Middle frontal gyrus (tissue), 1 donor: ENCODE measurements at regions not wholly inside any gene's neighbourhood (a gene's known extent, or its start where the extent isn't known, plus 50 kb on each side); places are given as distances from the start of the nearest gene placed in this dataset.
"Not testable (repeated sequence)": the region's sequence is repeated elsewhere in the genome, so short reads cannot be mapped to it uniquely, and the experiment has no call there.

Experiments used
- DNase-seq: peaks from one replicate; pipeline ENCODE4 v3.0.0-alpha.2; 2015; ENCODE audit warnings: low spot score; ENCODE audit errors: extremely low spot score

GRCh38 chr4:173647902-173648301 is 117.9 kb upstream of the HAND2 start:
- DNase-seq = no peak

DNA sequence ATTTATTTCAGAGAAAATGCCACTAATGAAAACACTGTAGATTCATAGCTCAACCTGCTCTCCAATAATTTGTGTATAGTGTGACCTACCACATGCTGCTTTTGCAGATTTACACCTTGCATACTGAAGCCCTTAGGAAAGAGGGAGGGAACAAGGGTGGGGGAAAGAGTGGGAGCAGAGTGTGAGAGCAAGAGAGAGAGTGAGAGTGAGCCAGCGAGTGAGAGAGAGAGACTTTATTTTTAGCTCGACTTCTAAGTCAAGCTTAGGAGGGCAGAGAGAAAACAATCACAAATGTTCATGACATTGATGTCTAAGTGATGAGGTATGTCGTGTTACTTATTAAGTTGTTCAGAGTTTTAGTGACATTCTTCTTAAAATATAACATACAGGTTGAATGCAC is 112.5 kb upstream of the HAND2 start:
- no peak for DNase-seq

GRCh38 chr4:173635395-173635794 is 105.4 kb upstream of the HAND2 start:
- no peak for DNase-seq

DNA sequence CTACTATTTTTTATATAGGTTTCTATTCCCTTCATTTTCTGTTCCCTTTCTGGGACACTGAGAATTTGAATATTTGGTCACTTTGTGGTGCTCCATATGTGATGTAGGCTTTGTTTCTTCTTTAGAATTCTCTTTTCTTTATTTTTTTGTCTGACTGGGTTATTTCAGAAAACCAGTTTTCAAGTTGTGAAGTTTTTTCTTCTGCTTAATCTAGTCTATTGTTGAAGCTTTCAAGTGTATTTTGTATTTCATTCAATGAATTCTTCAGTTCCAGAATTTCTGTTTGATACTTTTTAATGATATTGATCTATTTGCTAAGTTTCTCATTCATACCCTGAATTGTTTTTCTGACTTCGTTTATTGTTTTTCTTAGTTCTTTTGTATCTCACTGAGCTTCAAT is 96.2 kb upstream of the HAND2 start:
- DNase-seq = no peak

GRCh38 chr4:173618648-173619047 is 88.6 kb upstream of the HAND2 start:
- not testable (repeated sequence) for DNase-seq

DNA sequence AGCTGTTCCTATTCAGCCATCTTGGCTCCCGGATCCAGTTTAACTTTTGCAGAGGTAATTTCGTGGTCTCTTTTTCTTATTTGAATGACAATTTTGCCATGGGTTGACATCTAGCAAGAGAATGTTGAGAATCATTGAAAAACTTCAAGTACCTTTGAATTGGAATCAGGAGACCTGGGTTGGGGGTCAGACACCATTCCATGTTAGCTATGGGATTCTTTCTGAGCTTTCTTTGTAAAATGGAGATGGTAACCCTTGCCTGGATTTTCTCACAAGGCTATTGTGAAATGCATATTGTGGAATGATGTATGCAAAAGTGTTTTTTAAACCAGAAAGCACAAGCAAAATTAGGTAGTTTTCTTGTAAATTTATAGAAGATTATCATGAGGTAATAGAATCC is 79.1 kb upstream of the HAND2 start:
- no peak for DNase-seq

- DNase-seq = not testable (repeated sequence)
Observed at GRCh38 chr4:173608632-173609031, 78.6 kb upstream of the HAND2 start.

- no peak for DNase-seq
Observed at GRCh38 chr4:173591760-173592159, 61.7 kb upstream of the HAND2 start.

- DNase-seq = no peak
Observed at GRCh38 chr4:173590697-173591096, 60.7 kb upstream of the HAND2 start.

DNA sequence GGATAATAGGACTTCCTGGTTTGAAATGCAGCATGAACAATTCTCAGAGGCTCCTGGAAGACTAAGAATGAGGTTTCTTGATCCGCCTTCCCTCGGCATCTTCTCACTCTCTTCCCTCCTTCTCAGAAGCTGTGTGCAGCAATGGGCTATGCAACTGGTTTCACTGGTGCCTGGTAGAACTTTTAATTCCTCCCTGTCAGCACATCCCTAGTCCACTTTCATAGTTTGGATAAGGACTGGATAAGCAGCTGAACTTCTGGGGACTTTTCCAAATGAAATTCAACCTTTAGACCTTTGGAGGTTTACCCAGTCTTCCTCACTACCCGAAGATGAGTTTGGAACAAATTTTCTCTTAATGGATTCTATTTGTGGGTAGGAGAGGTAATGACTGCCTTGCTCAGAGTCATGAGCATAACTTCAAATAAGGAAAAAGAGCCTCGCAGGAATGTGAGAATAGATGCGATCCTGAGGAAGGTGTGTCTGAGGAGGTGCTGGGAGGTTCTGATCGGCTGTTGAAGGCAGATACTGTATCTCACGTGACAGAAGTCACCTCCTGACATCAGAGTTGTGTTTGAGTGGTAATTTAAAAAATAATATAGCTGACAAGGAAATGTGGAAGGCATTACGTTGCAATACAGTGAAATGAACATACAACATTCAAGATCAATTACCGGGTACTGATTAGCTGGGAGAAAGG is 56.0 kb upstream of the HAND2 start:
- no peak for DNase-seq

DNA sequence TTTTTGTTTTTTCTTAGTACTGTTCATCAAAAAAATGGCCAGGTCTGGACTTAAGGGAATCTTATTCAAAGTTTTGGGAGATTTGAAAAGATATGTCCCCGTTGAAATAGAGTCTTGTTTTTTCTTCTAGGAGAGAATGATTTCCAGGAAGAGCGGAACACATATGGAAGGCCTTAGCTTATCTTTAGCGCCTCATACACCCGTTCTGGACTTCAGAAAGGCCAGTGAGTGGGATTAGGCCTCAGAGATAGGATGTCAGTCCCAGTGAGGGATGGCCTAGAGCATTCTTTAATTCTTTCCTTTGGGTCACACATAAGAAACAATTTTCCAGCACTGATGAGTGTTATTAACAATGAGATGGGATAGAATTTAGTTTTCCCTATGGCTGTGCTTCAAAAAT is 54.5 kb upstream of the HAND2 start:
- no peak for DNase-seq
